ENCODE measurements at regions not wholly inside any gene's neighbourhood (a gene's known extent, or its start where the extent isn't known, plus 50 kb on each side); places are given as distances from the start of the nearest gene placed in this dataset.

DNA sequence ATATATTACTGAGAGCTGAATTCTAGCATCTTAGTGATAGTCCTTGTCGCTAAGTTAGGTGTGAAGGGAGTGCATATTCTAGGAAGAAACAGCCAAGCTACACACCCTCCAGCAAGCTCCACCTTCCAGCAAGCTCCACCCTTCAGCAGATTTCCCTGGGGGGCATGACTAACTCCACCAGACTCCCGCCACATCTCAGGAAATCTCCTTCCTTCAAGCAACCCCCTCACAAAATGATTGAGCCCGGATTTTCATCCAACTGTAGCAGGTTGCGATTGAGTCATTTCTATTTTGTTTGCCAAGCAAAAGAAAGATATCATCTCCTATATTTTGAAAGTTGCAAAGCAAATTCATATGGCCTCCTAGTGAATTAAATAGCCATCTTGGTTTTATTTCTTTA, 162.1 kb upstream of the TMTC4 start:
- H4K91ac ChIP-seq (replicated peaks; ENCODE audit: insufficient read length, low read length) = no peak overlapping the region
- FAIRE-seq = no peak
- TF ChIP-seq EP300 (IDR thresholded peaks at IDR 0.05; ENCODE audit: borderline replicate concordance in 1 of 2, low read depth in 2 of 2, low read length in 2 of 2) (no peak), HDAC6 (IDR thresholded peaks at IDR 0.05; ENCODE audit: low read depth, low read length) (no peak), KDM4A (IDR thresholded peaks at IDR 0.05; ENCODE audit: low read depth, low read length, severe bottlenecking) (no peak)
- H3K4me1 ChIP-seq (replicated peaks in 1 of 4; ENCODE audit: control insufficient read depth in 3 of 4, insufficient read depth in 4 of 4, low read length in 3 of 4) = no peaks in the 10 kb centered on the region; a peak in 1 of 7 replicates
- H2BK5ac ChIP-seq (ENCODE audit: low read depth, low read length) = no peak overlapping the region
- no peak overlapping the region for H2AK5ac ChIP-seq (ENCODE audit: low read depth, low read length)
- no peaks in the 10 kb centered on the region for H3K23me2 ChIP-seq (ENCODE audit: low read depth, low read length)
- H2AFZ ChIP-seq (ENCODE audit: low read length) = no peak overlapping the region
- H3K4ac ChIP-seq (replicated peaks; ENCODE audit: insufficient read length, low read depth, low read length) = no peak overlapping the region
- no peaks in the 10 kb centered on the region for H3K27me3 ChIP-seq (replicated peaks in 1 of 4; ENCODE audit: control insufficient read depth in 3 of 4, extremely low read depth in 1 of 4, insufficient read depth in 3 of 4, low read length in 3 of 4)
- H3K79me1 ChIP-seq (ENCODE audit: low read depth, low read length) = no peaks in the 10 kb centered on the region
- ChIA-PET POLR2A (ENCODE audit: partially characterized antibody) (no interaction called here), CTCF (ENCODE audit: partially characterized antibody) (interaction anchor here (1.5 to 1.8 kb wide), 3 partner anchors 9 to 80 kb away, joined by 4 to 6 read pairs (median 5); no protein-coding TSS in a partner anchor)
- no peak for DNase-seq (ENCODE audit: low read depth in 1 of 2, low spot score in 2 of 2)
- no peak overlapping the region for H3K23ac ChIP-seq (ENCODE audit: insufficient read length)
- no peak overlapping the region for H2BK120ac ChIP-seq (replicated peaks; ENCODE audit: low read depth, low read length)
- 92% methylated on average over 4 of the region's 4 CpGs; no CpG with 5 or more reads in 1 of the 2 experiments for WGBS, 2 experiments (ENCODE audit: extremely low coverage in 1 of 2, insufficient coverage in 1 of 2, insufficient read length in 1 of 2, insufficient replicate concordance in 2 of 2, low coverage in 1 of 2, low lambda C conversion rate in 2 of 2, missing lambda C conversion rate in 1 of 2)
- H4K8ac ChIP-seq (ENCODE audit: extremely low read depth, insufficient read depth, low read length) = no peak overlapping the region
- no peak overlapping the region for H3K9ac ChIP-seq (replicated peaks in 1 of 4; ENCODE audit: extremely low read depth in 1 of 4, low read depth in 3 of 4, low read length in 3 of 4)
- no peaks in the 10 kb centered on the region for H4K20me1 ChIP-seq (replicated peaks in 1 of 2; ENCODE audit: control insufficient read depth in 1 of 2, insufficient read depth in 2 of 2, low read length in 2 of 2)
- no peak overlapping the region for H2BK12ac ChIP-seq (ENCODE audit: low read depth, low read length)
- H3K9me3 ChIP-seq (ENCODE audit: insufficient read depth in 2 of 2, low read depth in 1 of 2, low read length in 1 of 2) = no peaks in the 10 kb centered on the region
- no peak overlapping the region for H3K4me2 ChIP-seq (ENCODE audit: insufficient read depth in 1 of 2, low read depth in 2 of 2, low read length in 2 of 2)
- H4K5ac ChIP-seq (ENCODE audit: insufficient read length, low read depth, low read length) = no peak overlapping the region
- H2BK20ac ChIP-seq (ENCODE audit: low read length) = no peak overlapping the region
- no peak overlapping the region for H3K4me3 ChIP-seq (ENCODE audit: extremely low read depth in 1 of 4, insufficient read depth in 2 of 4, low read depth in 3 of 4, low read length in 4 of 4)
- H3K56ac ChIP-seq (replicated peaks; ENCODE audit: insufficient read length, low read depth, low read length) = no peak overlapping the region
- H3K18ac ChIP-seq (ENCODE audit: extremely low read depth, low read length) = no peak overlapping the region
- H3K27ac ChIP-seq (ENCODE audit: low read depth, low read length) = no peak overlapping the region
- H2BK15ac ChIP-seq (ENCODE audit: low read length) = no peak overlapping the region
- no peak overlapping the region for H3K14ac ChIP-seq (ENCODE audit: insufficient read length)
- H3K36me3 ChIP-seq (ENCODE audit: control insufficient read depth in 2 of 4, insufficient read depth in 4 of 4, low read length in 3 of 4) = no peaks in the 10 kb centered on the region
- no peaks in the 10 kb centered on the region for H3K79me2 ChIP-seq (ENCODE audit: control insufficient read depth in 1 of 2, insufficient read depth in 2 of 2, low read length in 2 of 2)
